SU-DHL-6 (cell line): ENCODE measurements at regions not wholly inside any gene's neighbourhood (a gene's known extent, or its start where the extent isn't known, plus 50 kb on each side); places are given as distances from the start of the nearest gene placed in this dataset.

Experiments used
- EZH2phosphoT487 ChIP-seq: fragments of 200-600 bp; sonication (generic), shearing (Covaris generic); conservative IDR thresholded peaks from 2 replicates; pipeline ENCODE4 v1.6.1; 2018; ENCODE audit warnings: mild to moderate bottlenecking, antibody characterized with exemption, low read length, moderate library complexity, mixed read lengths
- TF ChIP-seq, protein P1 (sequence below): fragments of 200-600 bp; sonication (generic); IDR thresholded peaks from one replicate; pipeline ENCODE4 v1.5.1; 2017; ENCODE audit warnings: antibody characterized with exemption, mild to moderate bottlenecking, low read length, moderate library complexity; ENCODE audit not compliant: insufficient read depth, poor library complexity, severe bottlenecking

GRCh38 chr3:139280027-139280671, 63.7 kb upstream of the MRPS22 start:
- TF ChIP-seq, protein P1, sequence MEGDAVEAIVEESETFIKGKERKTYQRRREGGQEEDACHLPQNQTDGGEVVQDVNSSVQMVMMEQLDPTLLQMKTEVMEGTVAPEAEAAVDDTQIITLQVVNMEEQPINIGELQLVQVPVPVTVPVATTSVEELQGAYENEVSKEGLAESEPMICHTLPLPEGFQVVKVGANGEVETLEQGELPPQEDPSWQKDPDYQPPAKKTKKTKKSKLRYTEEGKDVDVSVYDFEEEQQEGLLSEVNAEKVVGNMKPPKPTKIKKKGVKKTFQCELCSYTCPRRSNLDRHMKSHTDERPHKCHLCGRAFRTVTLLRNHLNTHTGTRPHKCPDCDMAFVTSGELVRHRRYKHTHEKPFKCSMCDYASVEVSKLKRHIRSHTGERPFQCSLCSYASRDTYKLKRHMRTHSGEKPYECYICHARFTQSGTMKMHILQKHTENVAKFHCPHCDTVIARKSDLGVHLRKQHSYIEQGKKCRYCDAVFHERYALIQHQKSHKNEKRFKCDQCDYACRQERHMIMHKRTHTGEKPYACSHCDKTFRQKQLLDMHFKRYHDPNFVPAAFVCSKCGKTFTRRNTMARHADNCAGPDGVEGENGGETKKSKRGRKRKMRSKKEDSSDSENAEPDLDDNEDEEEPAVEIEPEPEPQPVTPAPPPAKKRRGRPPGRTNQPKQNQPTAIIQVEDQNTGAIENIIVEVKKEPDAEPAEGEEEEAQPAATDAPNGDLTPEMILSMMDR, result no peak
- no peak for TF ChIP-seq EZH2phosphoT487
